K562 (cell line): ENCODE measurements at regions not wholly inside any gene's neighbourhood (a gene's known extent, or its start where the extent isn't known, plus 50 kb on each side); places are given as distances from the start of the nearest gene placed in this dataset.

Source experiments
- ATAC-seq: fragments of 200-7000 bp; cut with Tn5 transposase; 3 replicates; pipeline ENCODE4 v1.9.1; 2020; ENCODE audit warnings: moderate library complexity
- BruUV-seq: library from RNA; stranded (reverse); fragments of 400-500 nt; replicated peaks from 2 replicates; lab custom pipeline; 2021; lab: Mats Ljungman, UMichigan
- CTCF ChIA-PET: fragments of 300-600 bp; formaldehyde crosslinking; extraction: SDS; loops from one replicate; lab custom pipeline; 2021; ENCODE audit warnings: low intra/inter-chr PET ratio; lab: Yijun Ruan, JAX
- POLR2A ChIA-PET: fragments of 300-600, 350-650 bp; sonication (Branson Sonifier 250); formaldehyde crosslinking; extraction: SDS; loops from one replicate; lab custom pipeline; 2021; ENCODE audit warnings: antibody characterized with exemption, inconsistent platforms; lab: Yijun Ruan, JAX
- DNase-seq, 4 experiments: peaks; one replicate each; pipeline versions ENCODE4 v3.0.0 to v3.0.0-alpha.2; 2011 to 2018; ENCODE audit warnings: low spot score in 3 of 4, mixed read lengths in 3 of 4; ENCODE audit errors: extremely low read depth in 1 of 4
- FAIRE-seq: peaks from 2 replicates; lab custom pipeline; 2011; peaks lifted over from hg19 to GRCh38; lab: Jason Lieb, UNC
- H2AFZ ChIP-seq: 2 replicates; pipeline ENCODE4 v1.6.0; 2011; ENCODE audit warnings: low read depth, low read length, control low read depth, inconsistent platforms
- H3K27ac ChIP-seq: fragments of 200-600 bp; 3 replicates; pipeline ENCODE4 v1.8.0; 2011; ENCODE audit warnings: low read depth, mild to moderate bottlenecking, control low read depth, inconsistent platforms, low read length, moderate library complexity, mixed read lengths; ENCODE audit errors: extremely low read depth
- H3K27me3 ChIP-seq, 2 experiments: fragments of 300-600 bp in 1 of 2; 2 replicates in 1 of 2; 3 replicates in 1 of 2; pipeline versions ENCODE4 v1.6.0 to v1.8.0; 2011; ENCODE audit warnings: inconsistent platforms in 2 of 2, low read length in 2 of 2, mild to moderate bottlenecking in 1 of 2, mixed read lengths in 1 of 2, moderate library complexity in 1 of 2; ENCODE audit not compliant: control insufficient read depth in 2 of 2, insufficient read depth in 2 of 2
- H3K36me3 ChIP-seq: fragments of 300-600 bp; 3 replicates; pipeline ENCODE4 v1.8.0; 2011; ENCODE audit warnings: mild to moderate bottlenecking, low read length, inconsistent platforms; ENCODE audit not compliant: control insufficient read depth, insufficient read depth
- H3K4me1 ChIP-seq, 2 experiments: fragments of 200-600 bp in 1 of 2; replicated peaks in 1 of 2; 2 replicates in 1 of 2; 3 replicates in 1 of 2; pipeline versions ENCODE4 v1.5.1 to v1.8.0; 2011; ENCODE audit warnings: inconsistent platforms in 2 of 2, low read length in 2 of 2, mild to moderate bottlenecking in 1 of 2, mixed read lengths in 1 of 2, moderate library complexity in 1 of 2; ENCODE audit not compliant: control insufficient read depth in 2 of 2, insufficient read depth in 2 of 2
- H3K4me2 ChIP-seq: 2 replicates; pipeline ENCODE4 v1.6.1; 2011; ENCODE audit warnings: low read length, control low read depth, inconsistent platforms, mixed read lengths; ENCODE audit not compliant: insufficient read depth
- H3K4me3 ChIP-seq: fragments of 200-600 bp; sonication (generic), shearing (Covaris generic); 2 replicates; pipeline ENCODE4 v1.5.1; 2016; ENCODE audit warnings: control low read depth, inconsistent platforms
- H3K79me2 ChIP-seq: fragments of 200-600 bp; 3 replicates; pipeline ENCODE4 v1.8.0; 2011; ENCODE audit warnings: low read length, inconsistent platforms; ENCODE audit not compliant: control insufficient read depth, insufficient read depth
- H3K9ac ChIP-seq, 2 experiments: 2 replicates each; pipeline versions ENCODE4 v1.6.0 to v1.6.1; 2011; ENCODE audit warnings: low read depth in 2 of 2, low read length in 2 of 2, control low read depth in 1 of 2, inconsistent platforms in 1 of 2, mild to moderate bottlenecking in 1 of 2, mixed read lengths in 1 of 2; ENCODE audit not compliant: insufficient read depth in 1 of 2
- H3K9me1 ChIP-seq: one replicate; pipeline ENCODE4 v1.6.0; 2011; ENCODE audit warnings: inconsistent platforms, mild to moderate bottlenecking, low read length, moderate library complexity; ENCODE audit not compliant: control insufficient read depth, insufficient read depth
- H3K9me3 ChIP-seq: replicated peaks from 2 replicates; pipeline ENCODE4 v1.5.1; 2011; ENCODE audit warnings: low read depth, low read length, inconsistent platforms; ENCODE audit not compliant: control insufficient read depth, insufficient read depth
- H4K20me1 ChIP-seq: replicated peaks from 2 replicates; pipeline ENCODE4 v1.6.1; 2011; ENCODE audit warnings: low read length, inconsistent platforms, mixed read lengths; ENCODE audit not compliant: control insufficient read depth, insufficient read depth
- BRF2 ChIP-seq: IDR thresholded peaks from 3 replicates; pipeline ENCODE4 v1.6.1; 2011; ENCODE audit warnings: borderline replicate concordance, mild to moderate bottlenecking; ENCODE audit not compliant: insufficient read length, insufficient read depth
- DIDO1 ChIP-seq: fragments of 450-650 bp; IDR thresholded peaks from 2 replicates; pipeline ENCODE4 v1.6.1; 2016; ENCODE audit warnings: low read depth, missing biosample characterization, missing genetic modification characterization
- DMBX1 ChIP-seq: fragments of 250-450 bp; sonication (Bioruptor Pico); IDR thresholded peaks from 2 replicates; pipeline ENCODE4 v1.8.0; 2022; ENCODE audit warnings: inconsistent platforms, mild to moderate bottlenecking, moderate library complexity, borderline replicate concordance
- DNMT1 ChIP-seq: fragments of 450-650 bp; IDR thresholded peaks from 2 replicates; pipeline ENCODE4 v1.6.1; 2016; ENCODE audit warnings: antibody characterized with exemption, mild to moderate bottlenecking
- MCM3 ChIP-seq: fragments of 450-650 bp; IDR thresholded peaks from 2 replicates; pipeline ENCODE4 v1.6.1; 2016
- NONO ChIP-seq, 2 experiments: fragments of 200-400 bp in 1 of 2; fragments of 450-650 bp in 1 of 2; formaldehyde crosslinking in 1 of 2; IDR thresholded peaks; 2 replicates each; pipeline ENCODE4 v1.6.1; 2017; ENCODE audit warnings: low read depth in 2 of 2, mild to moderate bottlenecking in 2 of 2, moderate library complexity in 2 of 2, low read length in 1 of 2
- PRPF4 ChIP-seq: fragments of 200-400 bp; formaldehyde crosslinking; IDR thresholded peaks from one replicate; pipeline ENCODE4 v1.6.1; 2017; ENCODE audit warnings: low read length, low read depth, mild to moderate bottlenecking; ENCODE audit not compliant: insufficient read depth, poor library complexity, severe bottlenecking
- RB1 ChIP-seq: fragments of 450-650 bp; IDR thresholded peaks from 2 replicates; pipeline ENCODE4 v1.6.1; 2017; ENCODE audit warnings: low read depth, mild to moderate bottlenecking
- SFPQ ChIP-seq: fragments of 200-400 bp; formaldehyde crosslinking; IDR thresholded peaks from 2 replicates; pipeline ENCODE4 v1.6.1; 2017; ENCODE audit warnings: mild to moderate bottlenecking, low read depth, low read length, moderate library complexity
- SRSF1 ChIP-seq: fragments of 200-400 bp; formaldehyde crosslinking; IDR thresholded peaks from 2 replicates; pipeline ENCODE4 v1.6.1; 2017; ENCODE audit warnings: mild to moderate bottlenecking, low read depth, low read length, moderate library complexity
- TEAD1 ChIP-seq, 2 experiments: fragments of 450-650 bp in 1 of 2; sonication (generic) in 1 of 2; formaldehyde crosslinking; IDR thresholded peaks; 2 replicates each; pipeline versions ENCODE4 v1.4.0 to v1.8.0; 2020 to 2022; ENCODE audit warnings: mild to moderate bottlenecking in 2 of 2, missing genetic modification reagents in 1 of 2
- VEZF1 ChIP-seq: fragments of 200-800 bp; sonication (Bioruptor generic); IDR thresholded peaks from 2 replicates; pipeline ENCODE4 v1.6.1; 2017; ENCODE audit warnings: missing genetic modification characterization, missing compliant biosample characterization
- ZHX1 ChIP-seq: fragments of 150-350 bp; conservative IDR thresholded peaks from 2 replicates; pipeline ENCODE4 v1.6.1; 2014; ENCODE audit warnings: low read length
- ZNF146 ChIP-seq: IDR thresholded peaks from one replicate; pipeline ENCODE4 v1.6.1; 2018; ENCODE audit warnings: missing compliant biosample characterization; ENCODE audit not compliant: unreplicated experiment
- ZNF23 ChIP-seq: fragments of 250-450 bp; sonication (Bioruptor Pico); IDR thresholded peaks from 2 replicates; pipeline ENCODE4 v1.4.0; 2020; ENCODE audit warnings: mild to moderate bottlenecking
- WGBS: fragments of 100-300 bp; shearing (Covaris generic); methylation state at CpG from one replicate; pipeline ENCODE4 v1.1.6; 2016; ENCODE audit warnings: low coverage, mixed read lengths; ENCODE audit not compliant: insufficient coverage; ENCODE audit errors: missing lambda C conversion rate; 5-methylcytosine and 5-hydroxymethylcytosine counted together
- in situ Hi-C: fragments of 300-500 bp; cut with MboI; formaldehyde crosslinking; loops from 4 replicates; pipeline ENCODE4 v1.15.0; 2018; ENCODE audit warnings: inconsistent platforms, mixed read lengths
- intact Hi-C: fragments of 100-400 bp; cut with micrococcal nuclease; formaldehyde crosslinking; loops from 2 replicates; pipeline ENCODE4 v1.14.2; 2022

GRCh38 chr2:22788749-22789327 is 596.1 kb upstream of the KLHL29 start:
- FAIRE-seq: no peak
- H3K4me1 ChIP-seq: no peaks in the 10 kb centered on the region
- POLR2A ChIA-PET: no interaction called here
- TF ChIP-seq NONO (IDR thresholded peaks at IDR 0.05; ENCODE audit: low read depth in 2 of 2, low read length in 1 of 2) (no peak), VEZF1 (CRISPR knock-in tag) (no peak), DNMT1 (no peak), ZHX1 (no peak), ZNF23 (CRISPR knock-in tag) (no peak), SFPQ (no peak), ZNF146 (CRISPR knock-in tag) (no peak), DMBX1 (no peak), PRPF4 (no peak), BRF2 (no peak), TEAD1 (CRISPR knock-in tag; IDR thresholded peaks at IDR 0.05) (no peak), RB1 (no peak), SRSF1 (no peak), MCM3 (no peak), DIDO1 (no peak)

More at GRCh38 chr2:22788749-22789327, 596.1 kb upstream of the KLHL29 start:
- CTCF ChIA-PET: no interaction called here
- Histone ChIP-seq H2AFZ (no peak overlapping the region), H3K79me2 (no peaks in the 10 kb centered on the region), H3K36me3 (no peaks in the 10 kb centered on the region), H3K27me3 (no peaks in the 10 kb centered on the region), H3K4me3 (no peak overlapping the region), H3K4me2 (no peak overlapping the region), H3K27ac (no peak overlapping the region), H3K9me3 (no peaks in the 10 kb centered on the region), H4K20me1 (no peaks in the 10 kb centered on the region), H3K9me1 (no peaks in the 10 kb centered on the region), H3K9ac (no peak overlapping the region)
- intact Hi-C loops: no loop called here
- ATAC-seq (no peak), DNase-seq (no peak)
- no TSS peak for BruUV-seq
- WGBS: 3% methylated on average over 7 of the region's 7 CpGs
- in situ Hi-C loops: no loop called here
